ENCODE measurements at regions not wholly inside any gene's neighbourhood (a gene's known extent, or its start where the extent isn't known, plus 50 kb on each side); places are given as distances from the start of the nearest gene placed in this dataset.
"Not testable (repeated sequence)": the region's sequence is repeated elsewhere in the genome, so short reads cannot be mapped to it uniquely, and the experiment has no call there.

DNA sequence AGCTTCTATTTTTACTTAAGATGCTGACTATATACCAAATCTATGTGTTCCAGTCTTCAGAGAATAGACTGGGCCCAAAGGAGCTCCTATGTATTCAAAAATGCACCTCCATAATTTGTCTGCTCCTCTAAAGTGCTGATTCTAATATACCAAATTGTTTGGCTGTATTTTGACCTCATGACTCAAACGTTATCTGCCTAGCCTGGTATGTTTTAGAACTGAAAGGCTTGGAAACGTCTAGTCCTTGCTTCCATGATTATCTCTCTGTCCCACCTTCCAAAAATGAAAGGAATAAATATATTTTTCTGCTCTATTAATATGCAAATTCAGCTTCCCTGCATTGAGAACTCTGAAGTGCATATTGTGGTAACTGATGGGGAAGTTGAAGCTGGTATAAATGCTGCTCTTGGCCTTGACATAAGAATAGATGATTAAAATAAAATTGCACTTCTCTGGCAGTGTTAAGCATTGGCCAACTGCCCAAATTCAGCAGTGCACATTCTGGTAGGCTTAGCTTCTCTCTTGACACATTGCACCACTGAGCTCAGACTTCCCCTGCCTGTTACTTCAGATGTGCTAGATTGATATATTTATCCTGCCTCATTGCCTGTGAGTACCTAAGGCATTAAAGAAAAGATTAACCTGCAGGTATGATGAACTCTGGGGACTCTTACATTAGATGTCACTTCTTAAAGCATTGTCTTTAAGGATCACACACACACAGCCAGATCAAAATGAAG, 882.3 kb downstream of the RPS29 start:
- Mint-ChIP-seq H3K27me3 (ENCODE audit: low read depth) (no peaks in the 10 kb centered on the region), H3K9me3 (peaks cover 12% of the 10 kb centered on the region), H3K4me3 (no peak overlapping the region), H3K36me3 (ENCODE audit: low read depth) (no peaks in the 10 kb centered on the region), H3K4me1 (ENCODE audit: low read depth) (no peaks in the 10 kb centered on the region), H3K27ac (no peak overlapping the region)
- CTCF ChIA-PET: no interaction called here
- intact Hi-C loops (cut with micrococcal nuclease): no loop called here
- DNase-seq: no peak

GRCh38 chr14:48697362-48697761, 888.8 kb downstream of the RPS29 start:
- H3K4me1 Mint-ChIP-seq (ENCODE audit: low read depth); H3K4me3 Mint-ChIP-seq; intact Hi-C loops (cut with micrococcal nuclease); DNase-seq; H3K36me3 Mint-ChIP-seq (ENCODE audit: low read depth); H3K27me3 Mint-ChIP-seq (ENCODE audit: low read depth); H3K27ac Mint-ChIP-seq; CTCF ChIA-PET: not testable (repeated sequence)
- peaks cover 21% of the 10 kb centered on the region for H3K9me3 Mint-ChIP-seq

DNA sequence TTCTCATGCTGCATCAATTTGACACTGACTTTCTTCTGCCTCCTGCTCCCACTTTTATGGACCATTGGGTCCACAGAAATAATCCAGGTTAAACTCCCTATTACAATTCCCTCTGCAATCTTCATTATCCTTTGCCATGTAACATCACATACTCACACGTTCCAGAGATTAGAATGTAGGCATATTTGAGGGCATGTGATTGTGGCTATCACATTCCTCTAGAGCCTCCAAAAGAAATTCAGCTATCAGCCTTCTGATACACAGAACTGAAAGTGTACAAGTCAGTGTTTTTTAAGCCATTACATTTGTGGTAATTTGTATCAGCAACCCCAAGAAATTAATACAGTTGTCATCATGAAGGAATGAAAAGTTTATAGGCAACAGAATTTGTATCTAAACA, 892.4 kb downstream of the RPS29 start:
- Mint-ChIP-seq H3K9me3 (peaks cover 9% of the 10 kb centered on the region), H3K4me1 (ENCODE audit: low read depth) (no peaks in the 10 kb centered on the region), H3K27ac (no peak overlapping the region), H3K4me3 (no peak overlapping the region), H3K27me3 (ENCODE audit: low read depth) (no peaks in the 10 kb centered on the region), H3K36me3 (ENCODE audit: low read depth) (no peaks in the 10 kb centered on the region)
- intact Hi-C loops (cut with micrococcal nuclease): no loop called here
- DNase-seq: no peak
- CTCF ChIA-PET: no interaction called here

DNA sequence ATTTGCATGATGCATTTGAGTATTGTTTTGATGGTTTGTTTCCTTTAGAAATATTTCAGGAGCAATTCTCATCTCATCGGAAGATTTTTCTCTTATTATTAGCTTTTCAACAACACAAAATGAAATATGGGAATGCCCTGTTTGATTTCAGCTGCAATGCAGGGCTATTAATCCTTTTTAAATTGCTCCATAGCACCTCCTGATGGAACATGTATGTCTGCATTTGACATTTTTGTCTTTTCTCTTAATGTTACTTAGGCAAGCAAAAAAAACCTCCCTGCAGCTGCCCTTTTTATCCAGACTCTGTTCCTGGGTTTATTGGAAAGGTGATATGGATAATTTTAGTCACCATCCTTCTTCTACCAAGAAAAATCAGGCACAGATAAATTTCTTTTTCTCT, 895.8 kb downstream of the RPS29 start:
- intact Hi-C loops (cut with micrococcal nuclease): no loop called here
- CTCF ChIA-PET: no interaction called here

GRCh38 chr14:48686650-48687049, 899.5 kb downstream of the RPS29 start:
- CTCF ChIA-PET: interaction anchor here (0.6 kb wide), 1 partner anchor 9 kb away, joined by 3 read pairs; no protein-coding TSS in a partner anchor
- intact Hi-C loops (cut with micrococcal nuclease): no loop called here
- H3K27ac Mint-ChIP-seq: no peak overlapping the region
- no peak overlapping the region for H3K4me3 Mint-ChIP-seq
- H3K27me3 Mint-ChIP-seq (ENCODE audit: low read depth): no peaks in the 10 kb centered on the region
- no peak for DNase-seq
- H3K4me1 Mint-ChIP-seq (ENCODE audit: low read depth): no peaks in the 10 kb centered on the region
- no peaks in the 10 kb centered on the region for H3K36me3 Mint-ChIP-seq (ENCODE audit: low read depth)
- no peaks in the 10 kb centered on the region for H3K9me3 Mint-ChIP-seq

More for the DNA sequence above, 895.8 kb downstream of the RPS29 start:
- Mint-ChIP-seq H3K4me3 (no peak overlapping the region), H3K27me3 (ENCODE audit: low read depth) (no peaks in the 10 kb centered on the region), H3K9me3 (no peaks in the 10 kb centered on the region), H3K4me1 (ENCODE audit: low read depth) (no peaks in the 10 kb centered on the region), H3K27ac (no peak overlapping the region), H3K36me3 (ENCODE audit: low read depth) (no peaks in the 10 kb centered on the region)
- no peak for DNase-seq

DNA sequence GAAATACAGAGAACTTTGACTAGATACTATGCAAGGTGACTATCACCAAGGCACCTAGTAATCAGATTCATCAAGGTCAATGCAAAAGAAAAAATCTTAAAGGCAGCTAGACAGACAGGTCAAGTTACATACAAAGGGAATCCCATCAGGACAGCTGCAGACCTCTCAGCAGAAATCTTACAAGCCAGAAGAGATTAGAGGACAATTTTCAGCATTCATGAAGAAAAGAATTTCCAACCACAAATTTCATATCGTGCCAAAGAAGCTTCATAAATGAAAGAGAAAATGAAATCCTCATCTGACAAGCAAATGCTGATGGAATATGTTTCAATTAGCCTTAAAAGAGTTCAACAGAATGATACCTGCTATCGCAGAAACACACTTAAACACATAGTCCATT, 913.7 kb downstream of the RPS29 start:
- Mint-ChIP-seq H3K9me3 (peaks cover 16% of the 10 kb centered on the region), H3K36me3 (ENCODE audit: low read depth) (no peaks in the 10 kb centered on the region), H3K4me1 (ENCODE audit: low read depth) (no peaks in the 10 kb centered on the region), H3K27ac (no peak overlapping the region), H3K27me3 (ENCODE audit: low read depth) (no peaks in the 10 kb centered on the region), H3K4me3 (no peak overlapping the region)
- CTCF ChIA-PET: no interaction called here
- intact Hi-C loops (cut with micrococcal nuclease): no loop called here
- no peak for DNase-seq

GRCh38 chr14:48670939-48671338, 915.2 kb downstream of the RPS29 start:
- CTCF ChIA-PET: no interaction called here
- H3K27me3 Mint-ChIP-seq (ENCODE audit: low read depth): no peaks in the 10 kb centered on the region
- no peak for DNase-seq
- peaks cover 13% of the 10 kb centered on the region for H3K9me3 Mint-ChIP-seq
- intact Hi-C loops (cut with micrococcal nuclease): no loop called here
- H3K4me3 Mint-ChIP-seq: no peak overlapping the region
- no peaks in the 10 kb centered on the region for H3K36me3 Mint-ChIP-seq (ENCODE audit: low read depth)
- no peak overlapping the region for H3K27ac Mint-ChIP-seq
- H3K4me1 Mint-ChIP-seq (ENCODE audit: low read depth): no peaks in the 10 kb centered on the region

DNA sequence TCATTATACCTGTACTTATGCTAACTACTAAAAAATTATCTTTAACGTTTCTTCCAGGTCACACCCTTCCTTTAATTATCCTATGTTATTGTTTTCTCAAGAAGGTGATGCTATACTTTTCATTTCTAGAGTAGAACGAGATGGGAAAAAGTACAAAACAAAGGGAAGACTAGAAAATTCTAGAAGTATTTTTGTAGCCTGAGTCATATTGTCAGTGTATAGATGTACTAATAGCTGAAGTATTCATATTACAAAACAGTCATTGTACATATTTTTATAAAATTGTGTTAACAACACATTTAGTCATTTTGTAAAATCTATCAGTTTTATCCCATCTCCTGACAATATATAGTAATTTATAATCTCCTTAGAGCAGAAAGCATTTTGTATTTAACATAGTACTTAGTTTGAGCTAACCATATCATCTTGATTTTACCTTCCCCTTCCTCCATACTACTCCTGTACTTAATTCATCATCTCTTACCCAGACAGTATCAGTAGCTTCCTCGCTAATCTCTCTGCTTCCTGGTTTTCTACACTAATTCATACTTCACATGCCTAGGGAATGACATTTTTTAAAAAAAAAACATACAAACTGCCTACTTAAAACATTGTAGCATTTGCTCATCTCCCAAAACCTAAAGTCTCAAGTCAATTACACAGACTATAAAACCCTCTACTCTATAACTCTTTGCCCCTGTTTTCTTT, 920.9 kb downstream of the RPS29 start:
- H3K27ac Mint-ChIP-seq: no peak overlapping the region
- H3K9me3 Mint-ChIP-seq: peaks cover 3% of the 10 kb centered on the region
- no peaks in the 10 kb centered on the region for H3K27me3 Mint-ChIP-seq (ENCODE audit: low read depth)
- H3K36me3 Mint-ChIP-seq (ENCODE audit: low read depth): no peaks in the 10 kb centered on the region
- no peak overlapping the region for H3K4me3 Mint-ChIP-seq
- no peak for DNase-seq
- no peaks in the 10 kb centered on the region for H3K4me1 Mint-ChIP-seq (ENCODE audit: low read depth)
- intact Hi-C loops (cut with micrococcal nuclease): no loop called here
- CTCF ChIA-PET: no interaction called here

GRCh38 chr14:48643241-48643640, 942.9 kb downstream of the RPS29 start:
- DNase-seq: no peak
- Mint-ChIP-seq H3K4me3 (no peak overlapping the region), H3K9me3 (peaks cover 3% of the 10 kb centered on the region), H3K4me1 (ENCODE audit: low read depth) (no peaks in the 10 kb centered on the region), H3K36me3 (ENCODE audit: low read depth) (no peaks in the 10 kb centered on the region), H3K27ac (no peak overlapping the region), H3K27me3 (ENCODE audit: low read depth) (no peaks in the 10 kb centered on the region)
- intact Hi-C loops (cut with micrococcal nuclease): no loop called here
- CTCF ChIA-PET: interaction anchor here (0.5 kb wide), 1 partner anchor 559 kb away, joined by 3 read pairs; no protein-coding TSS in a partner anchor

- no peak overlapping the region for H3K4me3 Mint-ChIP-seq
- peaks cover 2% of the 10 kb centered on the region for H3K9me3 Mint-ChIP-seq
- H3K4me1 Mint-ChIP-seq (ENCODE audit: low read depth): no peaks in the 10 kb centered on the region
- CTCF ChIA-PET: no interaction called here
- no peak for DNase-seq
- H3K27ac Mint-ChIP-seq: no peak overlapping the region
- intact Hi-C loops (cut with micrococcal nuclease): no loop called here
- H3K36me3 Mint-ChIP-seq (ENCODE audit: low read depth): no peaks in the 10 kb centered on the region
- no peaks in the 10 kb centered on the region for H3K27me3 Mint-ChIP-seq (ENCODE audit: low read depth)
These were observed 953.5 kb upstream of the MDGA2 start for GRCh38 chr14:48628870-48629269.

GRCh38 chr14:48622980-48623379, 947.6 kb upstream of the MDGA2 start:
- no peak overlapping the region for H3K27ac Mint-ChIP-seq
- no peak for DNase-seq
- CTCF ChIA-PET: no interaction called here
- H3K4me1 Mint-ChIP-seq (ENCODE audit: low read depth): no peaks in the 10 kb centered on the region
- no peak overlapping the region for H3K4me3 Mint-ChIP-seq
- no peaks in the 10 kb centered on the region for H3K9me3 Mint-ChIP-seq
- no peaks in the 10 kb centered on the region for H3K27me3 Mint-ChIP-seq (ENCODE audit: low read depth)
- intact Hi-C loops (cut with micrococcal nuclease): no loop called here
- no peaks in the 10 kb centered on the region for H3K36me3 Mint-ChIP-seq (ENCODE audit: low read depth)

GRCh38 chr14:48618057-48618456, 942.7 kb upstream of the MDGA2 start:
- CTCF ChIA-PET: no interaction called here
- no peak overlapping the region for H3K4me3 Mint-ChIP-seq

GRCh38 chr14:48616931-48617330, 941.5 kb upstream of the MDGA2 start:
- H3K36me3 Mint-ChIP-seq (ENCODE audit: low read depth): no peaks in the 10 kb centered on the region
- H3K4me1 Mint-ChIP-seq (ENCODE audit: low read depth): no peaks in the 10 kb centered on the region
- no peak overlapping the region for H3K27ac Mint-ChIP-seq
- intact Hi-C loops (cut with micrococcal nuclease): no loop called here
- no peak for DNase-seq
- H3K27me3 Mint-ChIP-seq (ENCODE audit: low read depth): no peaks in the 10 kb centered on the region
- CTCF ChIA-PET: no interaction called here
- peaks cover 7% of the 10 kb centered on the region for H3K9me3 Mint-ChIP-seq
- H3K4me3 Mint-ChIP-seq: no peak overlapping the region

More at GRCh38 chr14:48618057-48618456, 942.7 kb upstream of the MDGA2 start:
- Mint-ChIP-seq H3K27me3 (ENCODE audit: low read depth) (no peaks in the 10 kb centered on the region), H3K9me3 (peaks cover 2% of the 10 kb centered on the region), H3K27ac (no peak overlapping the region), H3K36me3 (ENCODE audit: low read depth) (no peaks in the 10 kb centered on the region), H3K4me1 (ENCODE audit: low read depth) (no peaks in the 10 kb centered on the region)
- no peak for DNase-seq
- intact Hi-C loops (cut with micrococcal nuclease): no loop called here
